ENCODE measurements at regions not wholly inside any gene's neighbourhood (a gene's known extent, or its start where the extent isn't known, plus 50 kb on each side); places are given as distances from the start of the nearest gene placed in this dataset.

- no peak for DNase-seq
- no peak for ATAC-seq
- intact Hi-C loops (cut with DNase I): loop anchor here in 1 of 2 donors (10.0 kb wide), 1 partner anchor 235 kb away; the partner anchor contains the start of gene TLE4
- no peak for TF ChIP-seq CTCF (IDR thresholded peaks at IDR 0.05)
- H3K27me3 ChIP-seq (ENCODE audit: insufficient read depth in 3 of 3, low read length in 2 of 3): no peaks in the 10 kb centered on the region
- no peaks in the 10 kb centered on the region for H3K9me3 ChIP-seq
- H3K4me1 ChIP-seq: peaks cover 8% of the 10 kb centered on the region
- H3K27ac ChIP-seq: no peak overlapping the region
- H3K4me3 ChIP-seq: no peak overlapping the region
- no peaks in the 10 kb centered on the region for H3K36me3 ChIP-seq (ENCODE audit: insufficient read depth in 1 of 2, low read depth in 1 of 2)
- WGBS, 3 donors: 21 to 41% (median 24%) methylated on average over 1 of the region's 1 CpG
Observed at GRCh38 chr9:79809931-79810330, 238.2 kb downstream of the TLE4 start.

GRCh38 chr9:79809316-79809876 is 237.6 kb downstream of the TLE4 start:
- intact Hi-C loops (cut with DNase I): no loop called here

GRCh38 chr9:79807971-79808370 is 236.2 kb downstream of the TLE4 start:
- H3K27ac ChIP-seq: no peak overlapping the region
- no peak for DNase-seq
- H3K4me3 ChIP-seq: no peak overlapping the region
- intact Hi-C loops (cut with DNase I): no loop called here
- no peak for ATAC-seq
- H3K36me3 ChIP-seq (ENCODE audit: insufficient read depth in 1 of 2, low read depth in 1 of 2): no peaks in the 10 kb centered on the region
- no peaks in the 10 kb centered on the region for H3K9me3 ChIP-seq
- no peak for TF ChIP-seq CTCF (IDR thresholded peaks at IDR 0.05)
- no peaks in the 10 kb centered on the region for H3K27me3 ChIP-seq (ENCODE audit: insufficient read depth in 3 of 3, low read length in 2 of 3)
- 47 to 67% (median 58%) methylated on average over 2 of the region's 2 CpGs for WGBS, 3 donors
- peaks cover 8% of the 10 kb centered on the region for H3K4me1 ChIP-seq

More at GRCh38 chr9:79809316-79809876, 237.6 kb downstream of the TLE4 start:
- WGBS, 3 donors: 73 to 79% (median 78%) methylated on average over 2 of the region's 2 CpGs
- DNase-seq (no peak), ATAC-seq (no peak)
- no peak overlapping the region for H3K4me3 ChIP-seq
- H3K36me3 ChIP-seq (ENCODE audit: insufficient read depth in 1 of 2, low read depth in 1 of 2): no peaks in the 10 kb centered on the region
- no peaks in the 10 kb centered on the region for H3K9me3 ChIP-seq
- peaks cover 8% of the 10 kb centered on the region for H3K4me1 ChIP-seq
- H3K27me3 ChIP-seq (ENCODE audit: insufficient read depth in 3 of 3, low read length in 2 of 3): no peaks in the 10 kb centered on the region
- TF ChIP-seq CTCF (IDR thresholded peaks at IDR 0.05): no peak
- H3K27ac ChIP-seq: no peak overlapping the region

GRCh38 chr9:79806086-79806485 is 234.3 kb downstream of the TLE4 start:
- H3K9me3 ChIP-seq: no peaks in the 10 kb centered on the region
- H3K4me3 ChIP-seq: no peak overlapping the region
- H3K4me1 ChIP-seq: no peaks in the 10 kb centered on the region
- no peak for DNase-seq
- TF ChIP-seq CTCF (IDR thresholded peaks at IDR 0.05): no peak
- no peaks in the 10 kb centered on the region for H3K36me3 ChIP-seq (ENCODE audit: insufficient read depth in 1 of 2, low read depth in 1 of 2)
- intact Hi-C loops (cut with DNase I): no loop called here
- no peaks in the 10 kb centered on the region for H3K27me3 ChIP-seq (ENCODE audit: insufficient read depth in 3 of 3, low read length in 2 of 3)
- no peak for ATAC-seq
- WGBS, 3 donors: 64 to 69% (median 66%) methylated on average over 4 of the region's 4 CpGs
- H3K27ac ChIP-seq: no peak overlapping the region

- TF ChIP-seq CTCF (IDR thresholded peaks at IDR 0.05): no peak
- Histone ChIP-seq H3K27me3 (ENCODE audit: insufficient read depth in 3 of 3, low read length in 2 of 3) (no peaks in the 10 kb centered on the region), H3K9me3 (no peaks in the 10 kb centered on the region), H3K27ac (no peak overlapping the region), H3K4me1 (peaks cover 9% of the 10 kb centered on the region), H3K4me3 (no peak overlapping the region), H3K36me3 (ENCODE audit: insufficient read depth in 1 of 2, low read depth in 1 of 2) (no peaks in the 10 kb centered on the region)
- ATAC-seq: no peak
- WGBS, 3 donors: 79 to 89% (median 85%) methylated on average over 3 of the region's 3 CpGs
- DNase-seq: no peak
- intact Hi-C loops (cut with DNase I): no loop called here
Observed at GRCh38 chr9:79801459-79801858, 229.7 kb downstream of the TLE4 start.
